NB4 (cell line): ENCODE measurements at regions not wholly inside any gene's neighbourhood (a gene's known extent, or its start where the extent isn't known, plus 50 kb on each side); places are given as distances from the start of the nearest gene placed in this dataset.

ENCODE experiments used
- CTCF ChIP-seq: IDR thresholded peaks from one replicate; pipeline ENCODE4 v1.5.1; 2012; ENCODE audit warnings: low read depth, low read length
- POLR2A ChIP-seq: IDR thresholded peaks from 2 replicates; pipeline ENCODE4 v1.6.1; 2011; ENCODE audit warnings: mild to moderate bottlenecking; ENCODE audit not compliant: insufficient read length; ENCODE audit errors: extremely low read depth

GRCh38 chr5:152568016-152568415 lies 162.9 kb upstream of the NMUR2 start:
- no peak for TF ChIP-seq POLR2A
- TF ChIP-seq CTCF = no peak
